ENCODE measurements at regions not wholly inside any gene's neighbourhood (a gene's known extent, or its start where the extent isn't known, plus 50 kb on each side); places are given as distances from the start of the nearest gene placed in this dataset.

GRCh38 chr13:110065780-110066179 lies 241.2 kb downstream of the COL4A1 start:
- no peaks in the 10 kb centered on the region for H3K9me2 ChIP-seq (ENCODE audit: insufficient read depth)
- H3K36me3 ChIP-seq (ENCODE audit: low read depth), result no peaks in the 10 kb centered on the region
- H3K9me3 ChIP-seq (ENCODE audit: low read depth), result no peaks in the 10 kb centered on the region
- peaks cover 23% of the 10 kb centered on the region for H3K4me1 ChIP-seq (ENCODE audit: insufficient read depth)
- no peaks in the 10 kb centered on the region for H3K27me3 ChIP-seq (replicated peaks; ENCODE audit: insufficient read depth)
- no peak for DNase-seq
- no peak overlapping the region for H3K4me3 ChIP-seq
- no peak overlapping the region for H3K9ac ChIP-seq
- no peaks in the 10 kb centered on the region for H4K20me1 ChIP-seq (ENCODE audit: insufficient read depth)
- no peaks in the 10 kb centered on the region for H3F3A ChIP-seq (ENCODE audit: insufficient read depth)
- H3K79me2 ChIP-seq (ENCODE audit: insufficient read depth), result no peaks in the 10 kb centered on the region
- no peak for TF ChIP-seq EZH2 (IDR thresholded peaks at IDR 0.05; ENCODE audit: insufficient read depth, poor library complexity, severe bottlenecking)
- TF ChIP-seq EZH2phosphoT487 (IDR thresholded peaks at IDR 0.05; ENCODE audit: insufficient read depth, low read depth), result no peak
- no peak overlapping the region for H3K4me2 ChIP-seq (ENCODE audit: unreplicated experiment)
- no peak overlapping the region for H3K27ac ChIP-seq
- WGBS, 2 experiments (ENCODE audit: low coverage in 1 of 2, low lambda C conversion rate in 2 of 2, missing lambda C conversion rate in 2 of 2), result 83 to 90% methylated on average over 9 of the region's 9 CpGs
- no peak overlapping the region for H2AFZ ChIP-seq
- in situ Hi-C loops (cut with MboI), result no loop called here

GRCh38 chr13:110063490-110064421 lies 243.2 kb downstream of the COL4A1 start:
- H3K4me3 ChIP-seq, result no peak overlapping the region
- DNase-seq, result no peak
- no peak overlapping the region for H3K9ac ChIP-seq
- in situ Hi-C loops (cut with MboI), result no loop called here
- no peak overlapping the region for H3K4me2 ChIP-seq (ENCODE audit: unreplicated experiment)
- no peaks in the 10 kb centered on the region for H3F3A ChIP-seq (ENCODE audit: insufficient read depth)
- H3K27ac ChIP-seq, result no peak overlapping the region
- H3K79me2 ChIP-seq (ENCODE audit: insufficient read depth), result no peaks in the 10 kb centered on the region
- no peaks in the 10 kb centered on the region for H3K9me2 ChIP-seq (ENCODE audit: insufficient read depth)
- no peak overlapping the region for H2AFZ ChIP-seq
- no peaks in the 10 kb centered on the region for H4K20me1 ChIP-seq (ENCODE audit: insufficient read depth)
- WGBS, 2 experiments (ENCODE audit: low coverage in 1 of 2, low lambda C conversion rate in 2 of 2, missing lambda C conversion rate in 2 of 2), result 73 to 74% methylated on average over 9 of the region's 9 CpGs
- H3K27me3 ChIP-seq (replicated peaks; ENCODE audit: insufficient read depth), result no peaks in the 10 kb centered on the region
- no peaks in the 10 kb centered on the region for H3K36me3 ChIP-seq (ENCODE audit: low read depth)
- H3K9me3 ChIP-seq (ENCODE audit: low read depth), result no peaks in the 10 kb centered on the region
- H3K4me1 ChIP-seq (ENCODE audit: insufficient read depth), result peaks cover 16% of the 10 kb centered on the region; the same call in 1 of the 2 replicates
- TF ChIP-seq EZH2phosphoT487 (IDR thresholded peaks at IDR 0.05; ENCODE audit: insufficient read depth, low read depth) (no peak), EZH2 (IDR thresholded peaks at IDR 0.05; ENCODE audit: insufficient read depth, poor library complexity, severe bottlenecking) (no peak)

- no peak overlapping the region for H2AFZ ChIP-seq
- H3K27me3 ChIP-seq (replicated peaks; ENCODE audit: insufficient read depth), result no peaks in the 10 kb centered on the region
- no peak overlapping the region for H3K4me3 ChIP-seq
- H3K9me2 ChIP-seq (ENCODE audit: insufficient read depth), result no peaks in the 10 kb centered on the region
- H4K20me1 ChIP-seq (ENCODE audit: insufficient read depth), result no peaks in the 10 kb centered on the region
- in situ Hi-C loops (cut with MboI), result no loop called here
- H3F3A ChIP-seq (ENCODE audit: insufficient read depth), result no peaks in the 10 kb centered on the region
- 78 to 82% methylated on average over 19 of the region's 19 CpGs for WGBS, 2 experiments (ENCODE audit: low coverage in 1 of 2, low lambda C conversion rate in 2 of 2, missing lambda C conversion rate in 2 of 2)
- H3K4me1 ChIP-seq (ENCODE audit: insufficient read depth), result peaks cover 14% of the 10 kb centered on the region; the same call in 1 of the 2 replicates
- no peak for TF ChIP-seq EZH2 (IDR thresholded peaks at IDR 0.05; ENCODE audit: insufficient read depth, poor library complexity, severe bottlenecking)
- no peak for TF ChIP-seq EZH2phosphoT487 (IDR thresholded peaks at IDR 0.05; ENCODE audit: insufficient read depth, low read depth)
- H3K27ac ChIP-seq, result no peak overlapping the region
- no peak overlapping the region for H3K9ac ChIP-seq
- no peaks in the 10 kb centered on the region for H3K36me3 ChIP-seq (ENCODE audit: low read depth)
- H3K79me2 ChIP-seq (ENCODE audit: insufficient read depth), result no peaks in the 10 kb centered on the region
- H3K4me2 ChIP-seq (ENCODE audit: unreplicated experiment), result no peak overlapping the region
- DNase-seq, result no peak
- H3K9me3 ChIP-seq (ENCODE audit: low read depth), result no peaks in the 10 kb centered on the region
Observed at GRCh38 chr13:110062777-110063442, 244.0 kb downstream of the COL4A1 start.

- TF ChIP-seq EZH2phosphoT487 (IDR thresholded peaks at IDR 0.05; ENCODE audit: insufficient read depth, low read depth) (no peak), EZH2 (IDR thresholded peaks at IDR 0.05; ENCODE audit: insufficient read depth, poor library complexity, severe bottlenecking) (no peak)
- H3K4me1 ChIP-seq (ENCODE audit: insufficient read depth), result peaks cover 7% of the 10 kb centered on the region; the same call in 1 of the 2 replicates
- H3K9ac ChIP-seq, result no peak overlapping the region
- H3K9me2 ChIP-seq (ENCODE audit: insufficient read depth), result no peaks in the 10 kb centered on the region
- no peaks in the 10 kb centered on the region for H3K79me2 ChIP-seq (ENCODE audit: insufficient read depth)
- in situ Hi-C loops (cut with MboI), result no loop called here
- no peaks in the 10 kb centered on the region for H3K9me3 ChIP-seq (ENCODE audit: low read depth)
- no peak overlapping the region for H3K4me3 ChIP-seq
- WGBS, 2 experiments (ENCODE audit: low coverage in 1 of 2, low lambda C conversion rate in 2 of 2, missing lambda C conversion rate in 2 of 2), result 67 to 77% methylated on average over 10 of the region's 10 CpGs
- H2AFZ ChIP-seq, result no peak overlapping the region
- no peaks in the 10 kb centered on the region for H3K27me3 ChIP-seq (replicated peaks; ENCODE audit: insufficient read depth)
- no peak overlapping the region for H3K4me2 ChIP-seq (ENCODE audit: unreplicated experiment)
- H4K20me1 ChIP-seq (ENCODE audit: insufficient read depth), result no peaks in the 10 kb centered on the region
- no peaks in the 10 kb centered on the region for H3K36me3 ChIP-seq (ENCODE audit: low read depth)
- no peaks in the 10 kb centered on the region for H3F3A ChIP-seq (ENCODE audit: insufficient read depth)
- no peak overlapping the region for H3K27ac ChIP-seq
- DNase-seq, result peak; percentile 59
Observed at GRCh38 chr13:110062077-110062776, 244.7 kb downstream of the COL4A1 start.

All from GM23248 (cell line).